ENCODE measurements at regions not wholly inside any gene's neighbourhood (a gene's known extent, or its start where the extent isn't known, plus 50 kb on each side); places are given as distances from the start of the nearest gene placed in this dataset.

DNA sequence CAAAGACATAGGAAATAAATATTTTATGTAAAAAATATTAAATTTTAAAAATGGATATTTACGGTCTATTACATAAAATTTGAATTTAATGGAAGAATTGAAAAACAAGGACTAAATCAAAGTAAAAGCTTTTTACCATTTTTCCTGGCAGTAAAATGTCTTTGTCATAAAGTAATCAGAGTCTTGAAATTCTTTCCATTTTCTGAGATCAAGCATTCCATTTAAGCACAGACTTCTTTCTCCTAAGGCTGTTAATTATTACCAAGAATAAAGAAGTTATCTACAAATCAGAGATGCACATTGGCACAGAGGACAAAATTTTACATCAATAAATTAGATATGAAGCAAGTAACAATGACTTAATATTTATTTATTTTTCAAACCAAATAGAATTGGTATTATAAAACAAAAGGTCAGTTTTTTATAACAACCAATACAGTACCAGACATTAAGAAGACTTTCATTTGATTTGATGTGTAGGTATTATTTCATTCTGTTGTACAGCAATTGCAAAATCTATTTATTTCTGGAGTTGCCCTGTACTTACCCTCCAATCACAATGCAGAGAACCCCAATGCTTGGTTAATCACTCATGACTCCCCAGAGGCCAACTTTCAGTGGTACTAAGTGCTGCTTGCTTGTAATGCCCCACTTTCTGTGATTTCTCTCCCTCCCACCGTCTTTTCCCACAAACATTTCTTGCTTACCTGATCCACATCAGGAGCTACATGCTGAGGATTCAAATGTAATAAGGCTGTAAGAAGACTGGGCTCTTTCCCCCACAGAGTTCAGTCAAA lies 254.6 kb downstream of the GASK1B start (continued):
- TF ChIP-seq MXI1 (IDR thresholded peaks at IDR 0.05; ENCODE audit: low read depth, low read length) (no peak), HDAC6 (IDR thresholded peaks at IDR 0.05; ENCODE audit: unreplicated experiment) (no peak)

DNA sequence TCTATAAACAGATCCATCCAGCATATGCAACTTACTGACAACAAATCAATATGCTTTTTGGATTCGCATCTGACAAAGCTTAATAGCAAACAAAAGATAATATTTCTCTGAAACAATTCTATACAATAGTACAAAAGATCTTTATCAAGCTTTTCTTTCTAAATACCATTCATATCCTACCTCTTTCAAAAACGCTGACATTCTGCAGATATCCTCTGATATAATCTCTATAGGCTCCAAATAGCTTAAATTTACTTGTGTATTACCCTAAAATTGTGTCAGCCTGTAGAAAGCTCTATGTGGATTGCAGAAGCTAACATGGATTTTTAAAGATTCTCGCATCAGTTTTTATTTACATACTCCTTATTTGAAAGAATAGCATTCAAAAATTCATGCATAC lies 260.6 kb downstream of the GASK1B start:
- ATAC-seq (no peak), FAIRE-seq (no peak), DNase-seq (ENCODE audit: low read depth, low spot score) (no peak)
- H2AFZ ChIP-seq (ENCODE audit: control insufficient read depth, low read depth, low read length) = no peak overlapping the region
- no peaks in the 10 kb centered on the region for H3K27me3 ChIP-seq (replicated peaks in 1 of 2; ENCODE audit: control insufficient read depth in 2 of 2, insufficient read depth in 2 of 2, low read length in 1 of 2)
- H3K27ac ChIP-seq (ENCODE audit: control insufficient read depth, insufficient read depth) = no peak overlapping the region
- RAD21 ChIA-PET (ENCODE audit: unreplicated experiment) = no interaction called here
- WGBS (ENCODE audit: insufficient coverage, insufficient replicate concordance, low lambda C conversion rate, missing lambda C conversion rate) = 25% methylated on average over 3 of the region's 3 CpGs
- CTCF ChIA-PET = no interaction called here
- SMC1A ChIA-PET (ENCODE audit: uncharacterized antibody, unreplicated experiment) = no interaction called here
- BruUV-seq (replicated peaks) = no TSS peak
- POLR2A ChIA-PET = no interaction called here
- H3K9me3 ChIP-seq (replicated peaks; ENCODE audit: control insufficient read depth, insufficient read depth, low read length) = no peaks in the 10 kb centered on the region
- intact Hi-C loops (cut with micrococcal nuclease; ENCODE audit: unreplicated experiment) (no loop called here), in situ Hi-C loops (cut with MboI) (no loop called here)
- H3K4me1 ChIP-seq (ENCODE audit: control insufficient read depth, insufficient read depth, low read length) = no peaks in the 10 kb centered on the region
- H3K36me3 ChIP-seq (ENCODE audit: control insufficient read depth in 2 of 2, insufficient read depth in 2 of 2, low read length in 1 of 2) = no peaks in the 10 kb centered on the region
- no peak overlapping the region for H3K9ac ChIP-seq (ENCODE audit: control insufficient read depth, insufficient read depth, low read length)
- no peaks in the 10 kb centered on the region for H3K79me2 ChIP-seq (ENCODE audit: control insufficient read depth, insufficient read depth, low read length)
- no peak overlapping the region for H3K4me3 ChIP-seq
- no peak for TF ChIP-seq JUNB (IDR thresholded peaks at IDR 0.05)
- no peak for TF ChIP-seq STAT1 (conservative IDR thresholded peaks at IDR 0.05)
- no peak for TF ChIP-seq TARDBP (IDR thresholded peaks at IDR 0.05; ENCODE audit: borderline replicate concordance)
- no peak for TF ChIP-seq ZNF207 (IDR thresholded peaks at IDR 0.05; ENCODE audit: borderline replicate concordance)
- TF ChIP-seq USF1 (IDR thresholded peaks at IDR 0.05; ENCODE audit: borderline replicate concordance, extremely low read length, insufficient read depth, low read depth, low read length) = no peak
- TF ChIP-seq MTA2 (IDR thresholded peaks at IDR 0.05; ENCODE audit: low read depth) = no peak
- TF ChIP-seq SIN3A (IDR thresholded peaks at IDR 0.05; ENCODE audit: low read depth, low read length) = no peak
- H4K20me1 ChIP-seq (ENCODE audit: control insufficient read depth, insufficient read depth) = no peaks in the 10 kb centered on the region
- H3K4me2 ChIP-seq (ENCODE audit: control insufficient read depth, insufficient read depth) = no peak overlapping the region
